Stimulated activated CD4-positive, alpha-beta T cell treated with anti-CD3 and anti-CD28 coated beads, Interleukin-15, amount 100 ng/mL, for 24 hours (primary cell): ENCODE measurements at regions not wholly inside any gene's neighbourhood (a gene's known extent, or its start where the extent isn't known, plus 50 kb on each side); places are given as distances from the start of the nearest gene placed in this dataset.
A peak's percentile ranks its signal among the peaks of the same experiment; 100 is the strongest.

Source experiments
- DNase-seq: peaks from one replicate; pipeline ENCODE4 v3.0.0-alpha.2; 2020

GRCh38 chr9:88737031-88737430, 202.1 kb downstream of the NXNL2 start:
- DNase-seq = no peak

GRCh38 chr9:88737876-88738275, 202.9 kb downstream of the NXNL2 start:
- no peak for DNase-seq

- DNase-seq = no peak
These were observed 203.7 kb downstream of the NXNL2 start for GRCh38 chr9:88738709-88739108.

- no peak for DNase-seq
These were observed 204.4 kb downstream of the NXNL2 start for GRCh38 chr9:88739373-88739772.

- no peak for DNase-seq
These were observed 205.9 kb downstream of the NXNL2 start for GRCh38 chr9:88740844-88741243.

- DNase-seq = peak; percentile 37
These were observed 206.4 kb downstream of the NXNL2 start for GRCh38 chr9:88741335-88741734.

- DNase-seq = no peak
These were observed 207.5 kb downstream of the NXNL2 start for GRCh38 chr9:88742483-88742882.

GRCh38 chr9:88742905-88743304, 207.9 kb downstream of the NXNL2 start:
- DNase-seq = no peak

GRCh38 chr9:88745276-88746001, 210.5 kb downstream of the NXNL2 start:
- DNase-seq = no peak

- no peak for DNase-seq
These were observed 211.2 kb downstream of the NXNL2 start for GRCh38 chr9:88746029-88746742.

- DNase-seq = no peak
These were observed 211.9 kb downstream of the NXNL2 start for GRCh38 chr9:88746743-88747398.

GRCh38 chr9:88747768-88748167, 212.8 kb downstream of the NXNL2 start:
- no peak for DNase-seq

GRCh38 chr9:88748566-88749261, 213.7 kb downstream of the NXNL2 start:
- no peak for DNase-seq

- DNase-seq = no peak
These were observed 214.4 kb downstream of the NXNL2 start for GRCh38 chr9:88749420-88749819.

- no peak for DNase-seq
These were observed 215.9 kb downstream of the NXNL2 start for GRCh38 chr9:88750832-88751360.

- no peak for DNase-seq
These were observed 216.8 kb downstream of the NXNL2 start for GRCh38 chr9:88751781-88752180.

GRCh38 chr9:88753691-88754367, 218.9 kb downstream of the NXNL2 start:
- no peak for DNase-seq

GRCh38 chr9:88754452-88754851, 219.5 kb downstream of the NXNL2 start:
- no peak for DNase-seq

- no peak for DNase-seq
These were observed 219.9 kb downstream of the NXNL2 start for GRCh38 chr9:88754886-88755285.

- no peak for DNase-seq
These were observed 222.5 kb downstream of the NXNL2 start for GRCh38 chr9:88757406-88758010.

- DNase-seq = no peak
These were observed 224.4 kb downstream of the NXNL2 start for GRCh38 chr9:88759364-88759763.
